ENCODE measurements at regions not wholly inside any gene's neighbourhood (a gene's known extent, or its start where the extent isn't known, plus 50 kb on each side); places are given as distances from the start of the nearest gene placed in this dataset.
"Not testable (repeated sequence)": the region's sequence is repeated elsewhere in the genome, so short reads cannot be mapped to it uniquely, and the experiment has no call there.

DNA sequence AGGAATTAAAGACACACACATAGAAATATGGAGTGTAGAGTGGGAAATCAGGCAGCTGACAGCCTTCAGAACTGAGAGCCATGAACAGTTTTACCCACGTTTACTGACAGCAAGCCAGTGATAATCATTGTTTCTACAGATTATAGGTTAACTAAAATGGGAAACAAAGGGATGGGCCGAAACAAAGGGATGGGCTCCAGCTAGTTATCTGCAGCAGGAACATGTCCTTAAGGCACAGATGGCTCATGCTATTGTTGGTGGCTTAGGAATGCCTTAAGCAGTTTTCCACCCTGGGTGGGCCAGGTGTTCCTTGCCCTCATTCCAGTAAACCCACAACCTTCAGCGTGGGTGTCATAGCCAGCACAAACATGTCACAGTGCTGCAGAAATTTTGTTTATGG lies 355.7 kb upstream of the INTU start:
- intact Hi-C loops (cut with DNase I); DNase-seq (ENCODE audit: low spot score); ATAC-seq: not testable (repeated sequence)

DNA sequence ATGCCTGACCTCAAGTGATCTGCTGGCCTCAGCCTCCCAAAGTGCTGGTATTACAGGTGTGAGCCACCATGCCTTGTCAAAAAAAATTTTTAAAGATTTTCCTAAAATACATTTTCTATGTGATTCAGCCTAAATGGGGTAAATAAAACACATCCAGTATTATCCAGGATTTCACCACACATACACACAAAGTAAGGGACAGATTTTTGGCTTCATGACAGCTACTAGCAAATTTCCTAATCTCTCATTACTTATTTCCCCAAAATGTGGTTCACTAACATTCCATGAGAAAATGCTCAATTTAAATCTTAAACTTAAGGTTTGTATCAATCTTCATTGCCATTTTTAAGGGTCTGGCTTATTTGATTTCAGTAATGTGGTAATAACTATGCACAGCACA lies 348.5 kb upstream of the INTU start:
- ATAC-seq (no peak), DNase-seq (ENCODE audit: low spot score) (no peak)
- intact Hi-C loops (cut with DNase I): no loop called here

DNA sequence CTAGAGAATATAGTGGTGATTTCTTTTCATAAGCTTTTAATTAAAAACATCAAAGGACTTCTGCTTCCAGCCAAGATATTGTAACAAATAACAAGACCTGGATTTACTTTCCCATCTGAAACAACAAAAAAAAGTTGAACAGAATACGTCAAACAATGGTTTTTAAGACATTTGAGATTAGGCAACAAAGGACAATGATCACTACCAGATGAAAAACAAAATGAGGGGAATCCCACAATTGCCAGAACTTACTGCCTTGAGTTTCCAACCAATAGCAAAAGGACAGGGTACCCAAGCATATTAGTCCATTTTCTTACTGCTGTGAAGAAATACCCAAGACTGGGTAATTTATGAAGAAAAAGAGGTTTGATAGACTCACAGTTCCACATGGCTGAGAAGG lies 341.4 kb upstream of the INTU start:
- DNase-seq (ENCODE audit: low spot score) (no peak), ATAC-seq (no peak)
- intact Hi-C loops (cut with DNase I): no loop called here

DNA sequence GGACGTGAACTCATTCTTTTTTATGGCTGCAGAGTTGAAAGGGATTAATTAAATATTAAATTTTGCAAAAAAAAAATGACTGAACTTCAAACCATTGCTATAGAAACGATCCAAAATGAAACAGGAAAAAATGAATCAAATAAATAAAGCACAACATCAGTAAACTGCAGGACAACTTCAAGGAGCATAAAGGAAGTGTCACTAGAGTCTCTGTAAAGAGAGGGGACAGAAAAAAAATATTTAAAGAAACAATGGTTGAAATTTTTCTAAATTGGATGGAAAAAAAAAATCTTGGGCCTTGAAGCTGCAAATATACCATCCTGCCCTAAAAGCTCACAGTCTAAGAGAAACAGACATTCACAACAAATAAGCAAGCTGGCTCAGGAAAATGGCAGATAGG lies 339.3 kb upstream of the INTU start:
- DNase-seq (ENCODE audit: low spot score) (no peak), ATAC-seq (no peak)
- intact Hi-C loops (cut with DNase I): no loop called here

DNA sequence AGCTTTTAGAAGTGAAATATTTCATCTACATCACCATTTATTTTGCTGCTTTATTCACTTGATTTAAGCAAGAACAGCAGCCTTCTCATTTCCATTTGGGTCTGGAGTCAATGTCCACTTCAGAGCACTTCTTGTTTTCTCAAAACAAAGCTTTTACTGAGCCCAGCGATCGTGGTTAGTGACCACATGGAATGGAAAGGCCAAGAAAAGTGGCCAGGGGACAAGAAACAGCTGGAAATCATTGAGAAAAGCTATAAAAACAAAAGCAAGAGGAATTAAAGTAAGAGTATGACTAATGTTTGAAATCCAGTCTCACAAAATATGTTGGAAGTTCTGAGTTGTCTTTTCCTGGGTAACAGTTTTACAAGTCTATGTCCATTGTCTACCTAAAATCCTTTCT lies 328.4 kb upstream of the INTU start:
- peak; percentile 92 for ATAC-seq
- intact Hi-C loops (cut with DNase I): no loop called here
- no peak for DNase-seq (ENCODE audit: low spot score)

DNA sequence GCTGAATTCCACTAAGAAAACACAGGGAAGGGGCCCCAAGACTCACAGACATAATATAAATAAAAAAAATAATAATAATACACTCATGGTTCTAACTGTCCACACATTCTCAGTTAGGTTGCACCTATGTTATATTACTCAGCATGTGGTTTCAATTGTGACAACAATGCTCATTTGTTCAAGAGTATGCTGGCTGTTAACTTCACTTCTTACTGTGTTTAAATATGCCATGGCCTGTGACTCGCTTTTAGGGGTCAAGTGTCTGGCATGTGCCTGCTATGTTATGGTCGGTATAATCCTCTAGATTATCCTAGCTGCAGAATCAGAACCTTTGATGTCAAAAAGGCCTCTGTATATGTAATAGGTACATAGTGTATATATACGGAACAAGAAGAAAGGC lies 324.8 kb upstream of the INTU start:
- no peak for DNase-seq (ENCODE audit: low spot score)
- intact Hi-C loops (cut with DNase I): no loop called here
- ATAC-seq: no peak

DNA sequence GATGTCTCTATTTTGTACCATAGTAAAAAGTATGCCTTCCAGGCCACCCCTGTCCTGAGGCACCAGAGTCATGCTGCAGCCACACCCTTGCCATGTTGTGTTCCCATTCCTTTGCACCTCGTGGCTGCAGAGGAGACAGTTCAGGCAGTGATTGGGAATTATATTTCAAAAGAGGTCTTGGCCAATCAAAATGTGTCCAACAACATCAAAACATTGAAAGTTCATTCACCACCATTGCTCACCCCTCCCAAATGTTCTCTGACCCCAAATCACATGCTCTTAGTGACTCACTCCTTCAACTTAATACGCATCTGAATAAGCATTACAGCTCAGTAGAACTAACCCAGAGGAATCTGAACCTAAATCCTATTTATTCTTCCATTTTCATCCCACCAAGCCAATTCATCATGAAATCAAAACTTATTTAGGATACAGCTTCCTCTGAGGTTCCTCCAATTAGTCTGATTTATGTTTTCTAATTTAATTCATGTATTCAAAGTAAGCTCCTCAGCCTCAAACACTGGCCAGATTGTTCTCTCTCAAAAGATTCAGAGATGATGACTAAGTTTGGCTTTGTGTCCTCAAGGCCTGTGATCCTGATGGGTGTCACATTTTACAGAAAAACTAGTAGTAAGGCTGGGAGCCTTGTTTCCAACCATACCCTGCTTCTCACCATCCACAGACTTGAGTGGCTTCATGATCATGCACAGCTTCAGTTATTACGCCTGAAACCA lies 323.2 kb upstream of the INTU start:
- DNase-seq (ENCODE audit: low spot score) (no peak), ATAC-seq (peak; percentile 82)
- intact Hi-C loops (cut with DNase I): no loop called here

DNA sequence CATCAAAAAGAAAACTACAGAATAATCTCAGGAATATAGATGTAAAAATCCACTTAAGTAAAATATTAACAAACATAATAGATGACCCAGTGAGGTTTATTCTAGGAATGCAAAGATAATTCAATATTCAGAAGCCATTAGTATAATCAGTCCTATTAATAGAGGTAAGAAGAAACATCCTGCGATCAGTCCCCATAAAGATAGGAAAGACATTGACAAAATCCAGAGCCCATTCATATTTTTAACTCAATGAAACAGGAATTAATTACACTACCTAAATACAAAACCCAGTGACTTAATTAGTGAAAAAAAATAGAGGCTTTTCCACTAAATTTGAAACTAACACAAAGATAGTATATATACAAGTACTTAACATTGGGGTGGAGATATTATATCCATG lies 321.4 kb upstream of the INTU start:
- DNase-seq (ENCODE audit: low spot score) (no peak), ATAC-seq (no peak)
- intact Hi-C loops (cut with DNase I): no loop called here

DNA sequence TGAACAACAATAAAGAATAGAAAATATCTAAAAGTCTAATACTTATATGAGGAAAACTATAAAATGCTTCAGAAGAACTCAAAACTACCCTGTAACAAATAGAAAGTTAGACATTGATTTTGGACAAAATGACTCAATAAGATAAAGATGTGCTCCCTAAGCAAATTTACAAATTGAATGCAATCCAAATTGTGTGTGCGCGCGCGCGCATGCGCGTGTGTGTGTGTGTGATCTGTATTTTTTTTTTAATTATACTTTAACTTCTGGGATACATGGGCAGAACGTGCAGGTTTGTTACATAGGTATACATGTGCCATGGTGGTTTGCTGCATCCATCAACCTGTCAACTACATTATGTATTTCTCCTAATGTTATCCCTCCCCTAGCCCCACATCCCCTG lies 320.8 kb upstream of the INTU start:
- DNase-seq (ENCODE audit: low spot score) (no peak), ATAC-seq (no peak)
- intact Hi-C loops (cut with DNase I): no loop called here

DNA sequence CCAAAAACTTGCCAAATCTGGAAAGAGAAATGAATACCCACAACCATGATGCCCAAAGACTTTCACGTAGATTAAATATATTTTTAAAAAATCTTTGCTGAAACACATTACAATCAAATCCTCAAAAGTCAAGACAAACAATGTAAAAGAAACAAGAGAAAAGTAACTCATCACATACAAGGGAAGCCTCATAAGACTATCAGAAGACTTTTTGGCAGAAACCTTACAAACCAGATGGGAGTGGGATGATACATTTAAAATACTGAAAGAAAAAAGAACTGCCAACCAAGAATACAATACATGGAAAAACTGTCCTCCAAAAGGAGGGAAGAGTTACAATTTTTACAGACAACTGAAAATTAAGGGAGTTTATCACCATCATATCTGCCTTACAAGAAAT lies 319.0 kb upstream of the INTU start:
- DNase-seq (ENCODE audit: low spot score) (no peak), ATAC-seq (no peak)
- intact Hi-C loops (cut with DNase I): no loop called here

DNA sequence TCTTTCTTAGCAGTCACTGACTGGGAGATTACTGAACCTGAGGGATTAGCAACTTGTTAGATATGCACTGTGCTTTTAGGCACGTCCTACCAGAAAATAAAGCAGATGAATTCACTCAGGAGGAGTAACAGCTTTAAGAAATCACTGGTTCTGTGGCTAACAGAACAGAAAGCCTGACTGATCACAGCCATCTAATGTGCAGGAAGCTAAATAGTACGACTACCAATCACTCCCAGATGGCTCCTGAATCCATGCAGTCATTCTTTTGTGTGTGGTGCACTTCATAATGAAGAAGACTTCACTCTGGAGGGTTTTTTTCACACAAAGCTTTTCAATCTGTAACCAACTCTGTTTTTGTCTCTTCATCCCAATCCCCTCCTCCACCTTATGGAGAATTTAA lies 305.3 kb upstream of the INTU start:
- no peak for ATAC-seq

DNA sequence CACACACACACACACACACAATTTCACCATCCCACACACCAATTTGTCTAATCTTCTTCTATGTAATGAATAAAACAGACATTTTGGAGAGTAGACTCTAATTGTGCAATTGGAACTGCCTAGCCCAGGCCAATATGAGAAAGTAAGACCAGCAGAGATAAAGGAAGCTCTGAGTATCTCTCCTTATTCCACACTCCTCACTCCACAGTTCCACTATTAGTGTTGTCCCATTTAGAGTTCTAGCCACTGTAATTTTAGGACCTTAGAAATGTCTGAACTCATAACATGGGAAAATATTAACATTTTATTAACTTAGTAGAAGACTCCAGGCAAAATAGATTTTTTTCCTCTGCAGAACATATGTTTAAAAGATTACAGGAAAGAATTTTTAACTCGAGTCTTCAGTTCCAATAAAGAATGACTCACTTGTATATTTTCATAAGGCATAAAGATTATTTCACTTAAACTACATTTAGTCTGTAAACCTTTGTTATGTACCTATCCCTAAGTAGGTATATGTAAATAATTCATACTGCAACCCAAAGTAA lies 297.6 kb upstream of the INTU start:
- DNase-seq (ENCODE audit: low spot score): no peak
- no peak for ATAC-seq
- intact Hi-C loops (cut with DNase I): no loop called here

More for the DNA sequence above, 305.3 kb upstream of the INTU start:
- DNase-seq (ENCODE audit: low spot score): no peak
- intact Hi-C loops (cut with DNase I): no loop called here

DNA sequence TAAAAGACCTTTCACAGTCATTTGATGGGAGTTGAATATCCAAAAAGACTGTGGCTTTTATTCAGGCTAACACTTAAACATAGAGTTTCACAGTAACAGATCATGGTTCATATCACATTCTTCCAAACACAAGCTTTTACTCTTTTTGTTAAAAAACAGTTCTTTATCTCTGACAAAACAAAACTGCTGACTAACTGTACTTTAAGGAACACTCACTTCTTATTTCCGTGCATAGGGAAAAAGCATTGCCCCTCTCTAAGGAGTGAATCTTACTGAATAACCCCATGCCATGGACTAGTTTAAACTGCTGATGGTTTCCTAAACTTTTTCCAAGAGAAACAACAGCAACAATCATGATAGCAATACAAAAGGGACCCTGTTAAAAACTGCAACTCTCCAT lies 297.0 kb upstream of the INTU start:
- DNase-seq (ENCODE audit: low spot score) (no peak), ATAC-seq (no peak)
- intact Hi-C loops (cut with DNase I): no loop called here

DNA sequence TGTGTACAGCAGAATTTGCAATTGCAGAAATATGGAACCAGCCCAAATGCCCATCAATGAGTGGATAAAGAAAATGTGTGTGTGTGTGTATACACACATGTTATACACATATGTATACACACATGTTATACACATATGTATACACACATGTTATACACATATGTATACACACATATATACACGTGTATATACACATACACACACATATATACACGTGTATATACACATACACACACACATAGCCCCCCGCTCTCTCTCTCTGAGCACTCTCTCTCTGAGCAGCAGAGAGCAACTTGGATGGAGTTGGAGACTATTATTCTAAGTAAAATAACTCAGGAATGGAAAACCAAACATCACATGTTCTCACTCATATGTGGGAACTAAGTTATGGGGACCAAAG lies 289.6 kb upstream of the INTU start:
- DNase-seq (ENCODE audit: low spot score); intact Hi-C loops (cut with DNase I); ATAC-seq: not testable (repeated sequence)

DNA sequence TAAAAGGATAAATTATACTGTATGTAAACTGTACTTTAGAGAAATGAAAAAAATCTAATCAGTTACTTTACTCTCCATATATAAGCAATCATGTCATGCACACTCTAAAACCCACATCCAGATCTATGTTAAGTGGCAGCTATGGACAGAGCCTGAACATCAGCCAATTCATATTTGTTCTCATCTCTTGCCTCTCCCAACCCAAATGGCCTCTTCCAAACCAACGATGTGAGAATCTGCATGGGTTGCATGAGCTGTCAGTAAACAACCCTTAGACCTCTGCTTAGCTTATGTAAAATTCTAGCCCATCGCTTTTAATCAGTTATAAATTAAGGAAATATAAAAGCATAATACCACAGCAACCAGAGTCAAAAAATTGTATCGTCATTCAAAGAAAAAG lies 288.7 kb upstream of the INTU start:
- intact Hi-C loops (cut with DNase I): no loop called here
- ATAC-seq (no peak), DNase-seq (ENCODE audit: low spot score) (no peak)

DNA sequence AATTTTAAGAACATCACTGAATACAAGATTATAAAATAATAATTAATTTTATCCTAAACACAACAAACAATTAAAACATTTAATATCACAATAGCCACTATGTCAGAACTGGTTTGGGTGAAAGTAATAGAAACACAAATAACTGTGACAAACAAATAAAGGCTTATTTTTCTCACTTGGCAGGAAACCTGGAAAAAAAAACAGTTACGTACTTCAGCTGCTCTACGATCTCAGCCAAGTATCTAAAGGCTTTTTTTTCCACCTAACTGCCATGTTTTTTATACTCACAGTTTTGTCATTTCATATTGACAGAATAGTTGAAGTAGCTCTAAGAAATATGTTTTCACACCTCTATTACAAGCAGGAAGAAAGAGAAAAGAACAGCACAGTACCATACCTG lies 284.8 kb upstream of the INTU start:
- DNase-seq (ENCODE audit: low spot score) (no peak), ATAC-seq (no peak)
- intact Hi-C loops (cut with DNase I): no loop called here

DNA sequence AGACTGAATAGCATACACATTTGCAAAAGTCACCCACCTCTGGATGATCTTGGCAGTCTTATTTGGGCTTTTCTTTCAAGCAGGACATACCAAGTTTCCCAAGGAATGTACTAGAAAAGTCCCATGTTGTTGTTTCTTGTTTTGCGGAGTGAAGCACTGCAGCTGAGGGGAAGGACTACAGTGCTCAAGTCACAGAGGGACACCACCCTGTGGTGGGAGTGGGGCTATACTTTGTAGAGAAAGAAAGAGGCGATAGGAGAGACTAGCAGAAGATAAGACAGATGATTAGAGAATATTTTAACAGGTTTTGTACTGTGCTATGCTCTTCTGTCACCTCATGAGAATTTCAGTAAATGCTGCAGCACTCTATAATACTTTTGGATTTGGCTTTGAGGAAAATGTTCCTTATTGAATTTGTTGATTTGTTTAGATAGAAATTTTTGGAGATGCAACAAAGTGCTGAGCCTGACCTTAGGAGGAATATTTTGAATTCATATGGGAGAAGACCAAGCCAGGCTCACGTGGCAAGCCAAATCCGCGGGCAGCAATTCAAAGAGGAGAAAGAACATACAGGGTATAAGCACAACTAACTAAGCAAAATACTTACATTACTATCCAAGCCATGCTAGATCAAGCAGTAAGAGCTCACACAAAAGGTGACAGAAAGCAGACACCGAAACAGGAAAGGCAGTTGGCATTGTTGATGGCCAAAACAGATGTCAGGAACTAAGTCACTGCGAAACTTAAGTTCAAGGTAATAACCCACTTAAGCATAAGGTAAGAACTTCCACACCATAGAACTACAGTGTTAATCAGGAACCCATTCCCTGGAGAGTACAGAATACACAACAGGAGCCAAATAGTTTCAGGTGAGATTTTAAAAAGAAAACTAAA lies 280.3 kb upstream of the INTU start:
- ATAC-seq (peak; percentile 53), DNase-seq (ENCODE audit: low spot score) (no peak)
- intact Hi-C loops (cut with DNase I): no loop called here

DNA sequence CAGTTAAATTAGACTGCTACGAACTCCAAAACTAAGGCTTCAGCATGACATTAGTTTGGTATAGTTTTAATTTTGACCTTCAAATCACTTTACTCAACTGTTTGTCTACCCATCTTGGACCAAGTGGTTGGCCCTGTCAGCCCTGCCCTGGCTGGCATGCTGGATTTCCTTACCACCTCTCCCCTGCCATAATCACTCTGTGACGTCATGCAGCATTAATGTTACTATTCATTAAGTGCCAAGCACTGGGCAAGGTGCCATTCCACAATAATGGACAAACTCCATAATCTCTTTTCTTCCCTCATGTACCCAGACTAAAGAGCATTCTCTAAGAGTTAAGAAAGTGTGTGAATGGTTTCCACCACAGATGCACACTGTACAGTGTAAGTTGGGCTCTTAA lies 277.0 kb upstream of the INTU start:
- intact Hi-C loops (cut with DNase I): no loop called here
- DNase-seq (ENCODE audit: low spot score) (no peak), ATAC-seq (no peak)

DNA sequence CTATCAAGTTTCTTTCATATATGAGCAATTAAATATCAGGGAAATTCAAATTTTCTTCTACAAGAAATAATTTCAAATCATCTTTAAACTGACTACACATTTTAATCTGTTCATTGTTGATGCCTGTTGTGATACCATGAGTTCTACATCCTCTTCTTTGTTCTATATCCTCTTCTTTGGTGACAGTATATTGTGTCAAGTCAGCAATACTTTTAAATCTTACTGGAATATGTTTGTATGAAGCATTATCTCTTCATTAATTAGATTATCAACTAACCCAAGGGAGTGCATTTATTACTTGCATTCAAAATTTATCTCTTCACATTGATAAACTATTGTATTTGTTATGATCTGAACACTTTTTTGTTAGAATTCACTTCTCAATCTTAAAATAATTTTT lies 275.0 kb upstream of the INTU start:
- DNase-seq (ENCODE audit: low spot score): no peak
- ATAC-seq: no peak
- intact Hi-C loops (cut with DNase I): no loop called here

DNA sequence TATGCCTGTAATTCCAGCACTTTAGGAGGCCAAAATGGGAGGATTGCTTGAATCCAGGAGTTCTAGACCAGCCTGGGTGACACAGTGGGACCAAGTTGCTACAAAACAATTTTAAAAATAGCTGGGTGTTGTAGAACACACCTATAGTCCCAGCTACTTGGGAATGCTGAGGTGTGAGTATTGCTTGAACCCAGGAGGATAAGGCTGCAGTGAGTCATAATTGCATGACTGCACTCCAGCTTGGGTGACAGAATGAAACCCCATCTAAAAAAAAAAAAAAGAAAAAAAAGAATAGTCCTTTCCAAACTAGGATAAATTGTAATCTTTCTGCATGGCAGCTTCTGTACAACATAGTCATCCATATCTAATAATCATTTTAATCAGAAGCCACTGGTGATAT lies 270.1 kb upstream of the INTU start:
- no peak for ATAC-seq
- intact Hi-C loops (cut with DNase I): no loop called here
- DNase-seq (ENCODE audit: low spot score): no peak

All from sciatic nerve (tissue), 2 donors.